ENCODE measurements at regions not wholly inside any gene's neighbourhood (a gene's known extent, or its start where the extent isn't known, plus 50 kb on each side); places are given as distances from the start of the nearest gene placed in this dataset.
A peak's percentile ranks its signal among the peaks of the same experiment; 100 is the strongest.

DNA sequence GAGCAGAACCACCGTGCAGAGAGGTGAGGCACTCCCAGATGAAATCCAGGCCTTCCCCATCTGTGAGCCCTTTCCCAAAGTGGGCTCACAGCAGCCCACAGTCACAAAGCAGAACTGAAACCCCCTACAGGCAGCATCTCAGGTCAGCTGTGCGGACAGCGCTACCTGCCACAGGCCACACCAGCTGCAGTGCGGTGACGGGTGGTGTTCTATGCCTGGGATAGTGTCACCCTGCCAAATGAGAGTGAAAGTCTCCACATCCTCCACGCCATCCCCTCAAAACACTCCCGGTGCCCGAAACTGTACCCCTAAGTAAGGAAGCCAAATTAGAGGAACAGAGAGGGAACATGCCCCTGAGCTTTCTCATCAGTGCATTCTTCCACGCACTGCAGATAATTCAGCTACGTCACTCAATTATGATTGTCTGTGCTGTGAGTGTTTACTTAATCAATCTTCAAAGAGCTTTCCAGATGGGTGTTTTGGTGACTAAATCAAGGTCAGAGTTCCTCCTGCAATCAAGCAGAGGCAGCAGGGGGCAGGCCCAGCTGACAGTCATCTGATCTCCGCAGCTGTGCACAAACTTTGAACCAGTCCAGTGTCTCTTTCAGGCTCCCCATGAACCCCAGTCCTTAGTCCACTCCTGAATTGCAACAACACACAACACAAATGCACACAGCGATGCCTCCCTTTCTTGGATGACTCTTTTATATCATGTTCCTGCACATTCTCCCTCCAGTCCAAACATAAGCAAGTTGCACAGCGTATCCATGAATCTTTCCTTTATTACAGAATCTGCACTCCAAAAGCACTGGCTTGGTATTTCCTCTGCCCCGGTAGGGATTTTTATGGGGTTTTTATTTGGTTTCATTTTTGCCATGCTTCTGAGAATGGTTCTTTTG lies 150.0 kb downstream of the TOMM20 start (continued):
- TF ChIP-seq, protein P1, sequence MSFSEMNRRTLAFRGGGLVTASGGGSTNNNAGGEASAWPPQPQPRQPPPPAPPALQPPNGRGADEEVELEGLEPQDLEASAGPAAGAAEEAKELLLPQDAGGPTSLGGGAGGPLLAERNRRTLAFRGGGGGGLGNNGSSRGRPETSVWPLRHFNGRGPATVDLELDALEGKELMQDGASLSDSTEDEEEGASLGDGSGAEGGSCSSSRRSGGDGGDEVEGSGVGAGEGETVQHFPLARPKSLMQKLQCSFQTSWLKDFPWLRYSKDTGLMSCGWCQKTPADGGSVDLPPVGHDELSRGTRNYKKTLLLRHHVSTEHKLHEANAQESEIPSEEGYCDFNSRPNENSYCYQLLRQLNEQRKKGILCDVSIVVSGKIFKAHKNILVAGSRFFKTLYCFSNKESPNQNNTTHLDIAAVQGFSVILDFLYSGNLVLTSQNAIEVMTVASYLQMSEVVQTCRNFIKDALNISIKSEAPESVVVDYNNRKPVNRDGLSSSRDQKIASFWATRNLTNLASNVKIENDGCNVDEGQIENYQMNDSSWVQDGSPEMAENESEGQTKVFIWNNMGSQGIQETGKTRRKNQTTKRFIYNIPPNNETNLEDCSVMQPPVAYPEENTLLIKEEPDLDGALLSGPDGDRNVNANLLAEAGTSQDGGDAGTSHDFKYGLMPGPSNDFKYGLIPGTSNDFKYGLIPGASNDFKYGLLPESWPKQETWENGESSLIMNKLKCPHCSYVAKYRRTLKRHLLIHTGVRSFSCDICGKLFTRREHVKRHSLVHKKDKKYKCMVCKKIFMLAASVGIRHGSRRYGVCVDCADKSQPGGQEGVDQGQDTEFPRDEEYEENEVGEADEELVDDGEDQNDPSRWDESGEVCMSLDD (CRISPR knock-in tag; IDR thresholded peaks at IDR 0.05; ENCODE audit: borderline replicate concordance): peak; percentile 100
- TF ChIP-seq ZNF12 (CRISPR knock-in tag; IDR thresholded peaks at IDR 0.05) (0 out of 2 replicates have a peak, but pooled peaks have one; percentile 12), NR1H2 (CRISPR knock-in tag; IDR thresholded peaks at IDR 0.05; ENCODE audit: borderline replicate concordance, low read depth) (no peak; the same call in 1 of the 2 replicates), KDM2A (CRISPR knock-in tag; IDR thresholded peaks at IDR 0.05; ENCODE audit: borderline replicate concordance, low read depth) (peak; percentile 61; the same call in 1 of the 2 replicates), SAP130 (CRISPR knock-in tag; IDR thresholded peaks at IDR 0.05; ENCODE audit: low read depth) (peak; percentile 91), PAF1 (CRISPR knock-in tag; IDR thresholded peaks at IDR 0.05) (no peak), NR2C2 (CRISPR knock-in tag; IDR thresholded peaks at IDR 0.05; ENCODE audit: borderline replicate concordance) (peak; percentile 73), SMC3 (IDR thresholded peaks at IDR 0.05; ENCODE audit: low read length) (peak; percentile 43; the same call in 1 of the 2 replicates), ZNF260 (CRISPR knock-in tag; IDR thresholded peaks at IDR 0.05; ENCODE audit: borderline replicate concordance, low read depth) (no peak), U2AF1 (optimal IDR thresholded peaks at IDR 0.05; ENCODE audit: low read depth, low read length) (no peak), ZNF678 (CRISPR knock-in tag; IDR thresholded peaks at IDR 0.05) (no peak), ZNF792 (CRISPR knock-in tag; IDR thresholded peaks at IDR 0.05) (no peak), KLF11 (CRISPR knock-in tag; IDR thresholded peaks at IDR 0.05) (no peak; the same call in 1 of the 2 replicates), ZNF138 (CRISPR knock-in tag; IDR thresholded peaks at IDR 0.05; ENCODE audit: low read depth) (no peak), NR2F2 (IDR thresholded peaks at IDR 0.05; ENCODE audit: borderline replicate concordance, low read depth) (no peak), TRIM22 (IDR thresholded peaks at IDR 0.05) (no peak), TSC22D2 (CRISPR knock-in tag; IDR thresholded peaks at IDR 0.05; ENCODE audit: borderline replicate concordance) (peak; percentile 65; the same call in 1 of the 2 replicates), RELA (CRISPR knock-in tag; IDR thresholded peaks at IDR 0.05) (no peak), SMAD3 (CRISPR knock-in tag; IDR thresholded peaks at IDR 0.05) (peak; percentile 85; the same call in 1 of the 2 replicates), ZNF251 (CRISPR knock-in tag; IDR thresholded peaks at IDR 0.05) (no peak), TARDBP (CRISPR knock-in tag; IDR thresholded peaks at IDR 0.05) (peak; percentile 83), ZNF296 (CRISPR knock-in tag; conservative IDR thresholded peaks at IDR 0.05) (no peak), ZNF567 (CRISPR knock-in tag; IDR thresholded peaks at IDR 0.05; ENCODE audit: borderline replicate concordance) (peak; percentile 57; the same call in 1 of the 2 replicates), KDM3A (CRISPR knock-in tag; IDR thresholded peaks at IDR 0.05; ENCODE audit: low read depth) (peak; percentile 63; the same call in 1 of the 2 replicates)
- TF ChIP-seq, protein P2, sequence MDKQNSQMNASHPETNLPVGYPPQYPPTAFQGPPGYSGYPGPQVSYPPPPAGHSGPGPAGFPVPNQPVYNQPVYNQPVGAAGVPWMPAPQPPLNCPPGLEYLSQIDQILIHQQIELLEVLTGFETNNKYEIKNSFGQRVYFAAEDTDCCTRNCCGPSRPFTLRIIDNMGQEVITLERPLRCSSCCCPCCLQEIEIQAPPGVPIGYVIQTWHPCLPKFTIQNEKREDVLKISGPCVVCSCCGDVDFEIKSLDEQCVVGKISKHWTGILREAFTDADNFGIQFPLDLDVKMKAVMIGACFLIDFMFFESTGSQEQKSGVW (CRISPR knock-in tag; IDR thresholded peaks at IDR 0.05; ENCODE audit: borderline replicate concordance): no peak
